HCT116 (cell line): ENCODE measurements at regions not wholly inside any gene's neighbourhood (a gene's known extent, or its start where the extent isn't known, plus 50 kb on each side); places are given as distances from the start of the nearest gene placed in this dataset.

Experiments
- ATAC-seq: fragments of 200-7000 bp; cut with Tn5 transposase; 2 replicates; pipeline ENCODE4 v1.9.1; 2020; ENCODE audit warnings: mild to moderate bottlenecking, moderate library complexity
- BruUV-seq: library from RNA; stranded (reverse); fragments of 400-500 nt; replicated peaks from 2 replicates; lab custom pipeline; 2021; lab: Mats Ljungman, UMichigan
- CTCF ChIA-PET: fragments of 300-600 bp; sonication (Branson Sonifier 250); formaldehyde crosslinking; loops from one replicate; lab custom pipeline; 2021; ENCODE audit warnings: antibody characterized with exemption; lab: Charles Lee
- POLR2A ChIA-PET: fragments of 300-600, 350-600 bp; sonication (Branson Sonifier 250); formaldehyde crosslinking; loops from one replicate; lab custom pipeline; 2021; ENCODE audit warnings: antibody characterized with exemption; lab: Charles Lee
- RAD21 ChIA-PET, 2 experiments: fragments of 300-600 bp; sonication (Branson Sonifier 250); formaldehyde crosslinking; loops; one replicate each; lab custom pipeline; 2023; ENCODE audit warnings: low total read pairs in 2 of 2; ENCODE audit not compliant: uncharacterized antibody in 2 of 2, unreplicated experiment in 2 of 2, low non-redundant PET in 1 of 2; lab: Charles Lee
- DNase-seq: peaks from one replicate; pipeline ENCODE4 v3.0.0-alpha.2; 2010; ENCODE audit warnings: low read depth, low spot score
- H2AFZ ChIP-seq: fragments of 200-600 bp; shearing (Covaris generic), sonication (generic); 2 replicates; pipeline ENCODE4 v1.6.1; 2017; ENCODE audit warnings: low read depth, mixed run types, mixed read lengths, antibody characterized with exemption, low read length; ENCODE audit not compliant: poor library complexity, severe bottlenecking
- H3K27ac ChIP-seq: 2 replicates; pipeline ENCODE4 v1.5.1; 2012; ENCODE audit warnings: low read depth, low read length
- H3K27me3 ChIP-seq: fragments of 200-600 bp; sonication (generic); 2 replicates; pipeline ENCODE4 v1.6.1; 2016; ENCODE audit warnings: mixed run types, low read length, mixed read lengths; ENCODE audit not compliant: insufficient read depth
- H3K36me3 ChIP-seq, 2 experiments: fragments of 200-500 bp in 1 of 2; fragments of 200-600 bp in 1 of 2; sonication (Bioruptor generic) in 1 of 2; sonication (generic) in 1 of 2; 2 replicates each; pipeline versions ENCODE4 v1.5.1 to v1.6.1; 2014 to 2016; ENCODE audit warnings: low read length in 2 of 2, inconsistent platforms in 1 of 2, mixed read lengths in 1 of 2, mixed run types in 1 of 2; ENCODE audit not compliant: insufficient read depth in 2 of 2, control insufficient read depth in 1 of 2
- H3K4me1 ChIP-seq, 2 experiments: fragments of 200-600 bp in 1 of 2; sonication (generic) in 1 of 2; 2 replicates each; pipeline versions ENCODE4 v1.5.1 to v1.6.1; 2012 to 2017; ENCODE audit warnings: low read length in 2 of 2, inconsistent platforms in 1 of 2, mild to moderate bottlenecking in 1 of 2, mixed read lengths in 1 of 2, mixed run types in 1 of 2, moderate library complexity in 1 of 2; ENCODE audit not compliant: insufficient read depth in 2 of 2, control insufficient read depth in 1 of 2
- H3K4me2 ChIP-seq: fragments of 200-600 bp; sonication (generic); 2 replicates; pipeline ENCODE4 v1.6.1; 2017; ENCODE audit warnings: mixed run types, low read length, mixed read lengths
- H3K4me3 ChIP-seq, 2 experiments: fragments of 200-600 bp in 1 of 2; sonication (generic) in 1 of 2; replicated peaks in 1 of 2; 2 replicates each; pipeline ENCODE4 v1.5.1; 2011 to 2016; ENCODE audit warnings: low read length in 2 of 2, control low read depth in 1 of 2, low read depth in 1 of 2, mild to moderate bottlenecking in 1 of 2, mixed read lengths in 1 of 2, mixed run types in 1 of 2
- H3K79me2 ChIP-seq: fragments of 200-600 bp; sonication (generic); 2 replicates; pipeline ENCODE4 v1.6.1; 2017; ENCODE audit warnings: mild to moderate bottlenecking, mixed run types, low read length, moderate library complexity, mixed read lengths; ENCODE audit not compliant: insufficient read depth
- H3K9ac ChIP-seq: fragments of 200-600 bp; sonication (generic); 2 replicates; pipeline ENCODE4 v1.6.1; 2016; ENCODE audit warnings: low read length, mixed read lengths
- H3K9me2 ChIP-seq: fragments of 200-600 bp; sonication (generic), shearing (Covaris generic); 2 replicates; pipeline ENCODE4 v1.6.1; 2017; ENCODE audit warnings: mixed run types, mild to moderate bottlenecking, moderate library complexity; ENCODE audit not compliant: insufficient read depth
- H3K9me3 ChIP-seq, 2 experiments: fragments of 200-500 bp in 1 of 2; fragments of 200-600 bp in 1 of 2; sonication (Bioruptor generic) in 1 of 2; sonication (generic) in 1 of 2; 2 replicates each; pipeline ENCODE4 v1.6.1; 2014 to 2017; ENCODE audit warnings: low read length in 2 of 2, mixed read lengths in 2 of 2, inconsistent platforms in 1 of 2, low read depth in 1 of 2, mild to moderate bottlenecking in 1 of 2, mixed run types in 1 of 2, moderate library complexity in 1 of 2; ENCODE audit not compliant: control insufficient read depth in 1 of 2, insufficient read depth in 1 of 2
- H4K20me1 ChIP-seq: fragments of 200-600 bp; sonication (generic), shearing (Covaris generic); 2 replicates; pipeline ENCODE4 v1.6.1; 2017; ENCODE audit warnings: mixed run types, mild to moderate bottlenecking, moderate library complexity; ENCODE audit not compliant: insufficient read depth
- CBX3 ChIP-seq: IDR thresholded peaks from 2 replicates; pipeline ENCODE4 v1.6.1; 2012; ENCODE audit warnings: low read depth
- EGR1 ChIP-seq: IDR thresholded peaks from 2 replicates; pipeline ENCODE4 v1.6.1; 2012; ENCODE audit warnings: low read depth
- EZH2 ChIP-seq: fragments of 200-600 bp; sonication (generic); IDR thresholded peaks from 2 replicates; pipeline ENCODE4 v1.6.1; 2017; ENCODE audit warnings: antibody characterized with exemption, mixed run types
- POLR2A ChIP-seq: IDR thresholded peaks from 2 replicates; pipeline ENCODE4 v1.7.0; 2011; ENCODE audit warnings: borderline replicate concordance; ENCODE audit not compliant: insufficient read depth, insufficient read length; ENCODE audit errors: extremely low read depth
- POLR2AphosphoS5 ChIP-seq: IDR thresholded peaks from 2 replicates; pipeline ENCODE4 v1.6.1; 2011; ENCODE audit warnings: mild to moderate bottlenecking, low read depth, low read length, moderate library complexity
- RAD21 ChIP-seq: IDR thresholded peaks from 2 replicates; pipeline ENCODE4 v1.6.1; 2012; ENCODE audit warnings: low read depth, mild to moderate bottlenecking
- SRF ChIP-seq: IDR thresholded peaks from 2 replicates; pipeline ENCODE4 v1.6.1; 2012; ENCODE audit warnings: low read depth
- TCF7L2 ChIP-seq: IDR thresholded peaks from 2 replicates; pipeline ENCODE4 v1.7.0; 2011; ENCODE audit warnings: borderline replicate concordance, inconsistent platforms; ENCODE audit not compliant: insufficient read depth, insufficient read length; ENCODE audit errors: extremely low read depth
- ZFX ChIP-seq: fragments of 450-650 bp; IDR thresholded peaks from 2 replicates; pipeline ENCODE4 v1.6.1; 2017
- intact Hi-C: fragments of 100-400 bp; cut with micrococcal nuclease; formaldehyde crosslinking; loops from 2 replicates; pipeline ENCODE4 v1.10.0; 2022
- TF ChIP-seq, protein P1 (sequence below): IDR thresholded peaks from 2 replicates; pipeline ENCODE4 v1.6.1; 2012
- TF ChIP-seq, protein P2 (sequence below), 3 experiments: fragments of 200-600 bp in 1 of 3; sonication (generic) in 1 of 3; IDR thresholded peaks in 2 of 3; conservative IDR thresholded peaks in 1 of 3; 2 replicates each; pipeline ENCODE4 v1.5.1; 2012 to 2017; ENCODE audit warnings: low read depth in 2 of 3, low read length in 2 of 3, antibody characterized with exemption in 1 of 3, borderline replicate concordance in 1 of 3, control low read depth in 1 of 3, mild to moderate bottlenecking in 1 of 3, mixed read lengths in 1 of 3, mixed run types in 1 of 3, moderate library complexity in 1 of 3; ENCODE audit not compliant: insufficient read depth in 1 of 3
- TF ChIP-seq, protein P3 (sequence below): IDR thresholded peaks from 2 replicates; pipeline ENCODE4 v1.6.1; 2011; ENCODE audit warnings: mild to moderate bottlenecking, low read length, moderate library complexity; ENCODE audit not compliant: insufficient replicate concordance; ENCODE audit errors: extremely low read depth

DNA sequence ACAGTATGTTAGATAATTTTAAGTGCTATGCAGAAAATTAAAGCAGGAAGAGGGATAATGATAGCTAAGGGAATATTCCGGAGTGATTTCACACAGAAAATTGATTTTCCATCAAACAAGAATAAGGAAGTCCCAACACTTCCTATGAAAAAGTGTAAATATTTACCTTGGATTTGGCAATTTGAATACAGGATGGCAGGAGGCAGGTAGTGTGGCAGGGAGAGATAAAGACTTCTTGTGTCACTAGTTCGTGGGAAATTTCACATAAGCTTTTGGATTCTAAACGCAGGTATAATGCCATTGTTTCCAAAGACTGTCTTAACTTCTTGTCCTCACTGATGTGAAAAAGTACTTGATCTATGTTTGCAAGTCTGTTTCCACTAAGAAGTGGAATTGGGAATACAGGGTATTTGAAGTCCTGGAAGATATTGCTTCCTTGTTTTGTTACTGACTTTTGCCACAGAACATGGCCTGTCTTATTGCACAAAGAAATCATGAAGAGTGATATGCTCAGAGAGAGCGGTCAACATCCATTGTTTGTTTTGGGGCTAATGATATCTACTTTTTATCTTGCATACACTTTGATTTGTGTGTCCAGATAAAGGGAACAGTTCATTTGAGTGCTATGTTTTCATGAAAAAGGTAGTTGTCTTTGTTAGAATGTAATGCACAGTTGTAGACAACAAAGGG is 1216.1 kb upstream of the FAM98A start:
- ATAC-seq (no peak), DNase-seq (no peak)
- Histone ChIP-seq H4K20me1 (no peaks in the 10 kb centered on the region), H3K4me3 (no peak overlapping the region), H3K27me3 (no peaks in the 10 kb centered on the region), H3K79me2 (no peaks in the 10 kb centered on the region), H3K4me2 (no peak overlapping the region), H3K9ac (no peak overlapping the region)
- ChIA-PET POLR2A (no interaction called here), CTCF (no interaction called here)
- TF ChIP-seq, protein P1, sequence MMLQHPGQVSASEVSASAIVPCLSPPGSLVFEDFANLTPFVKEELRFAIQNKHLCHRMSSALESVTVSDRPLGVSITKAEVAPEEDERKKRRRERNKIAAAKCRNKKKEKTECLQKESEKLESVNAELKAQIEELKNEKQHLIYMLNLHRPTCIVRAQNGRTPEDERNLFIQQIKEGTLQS, result no peak
- no peak for TF ChIP-seq EGR1
- TF ChIP-seq TCF7L2, result no peak
- TF ChIP-seq CBX3, result no peak
- TF ChIP-seq SRF, result no peak
- TF ChIP-seq, protein P2, sequence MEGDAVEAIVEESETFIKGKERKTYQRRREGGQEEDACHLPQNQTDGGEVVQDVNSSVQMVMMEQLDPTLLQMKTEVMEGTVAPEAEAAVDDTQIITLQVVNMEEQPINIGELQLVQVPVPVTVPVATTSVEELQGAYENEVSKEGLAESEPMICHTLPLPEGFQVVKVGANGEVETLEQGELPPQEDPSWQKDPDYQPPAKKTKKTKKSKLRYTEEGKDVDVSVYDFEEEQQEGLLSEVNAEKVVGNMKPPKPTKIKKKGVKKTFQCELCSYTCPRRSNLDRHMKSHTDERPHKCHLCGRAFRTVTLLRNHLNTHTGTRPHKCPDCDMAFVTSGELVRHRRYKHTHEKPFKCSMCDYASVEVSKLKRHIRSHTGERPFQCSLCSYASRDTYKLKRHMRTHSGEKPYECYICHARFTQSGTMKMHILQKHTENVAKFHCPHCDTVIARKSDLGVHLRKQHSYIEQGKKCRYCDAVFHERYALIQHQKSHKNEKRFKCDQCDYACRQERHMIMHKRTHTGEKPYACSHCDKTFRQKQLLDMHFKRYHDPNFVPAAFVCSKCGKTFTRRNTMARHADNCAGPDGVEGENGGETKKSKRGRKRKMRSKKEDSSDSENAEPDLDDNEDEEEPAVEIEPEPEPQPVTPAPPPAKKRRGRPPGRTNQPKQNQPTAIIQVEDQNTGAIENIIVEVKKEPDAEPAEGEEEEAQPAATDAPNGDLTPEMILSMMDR (IDR thresholded peaks at IDR 0.05 in 2 of 3, conservative IDR thresholded peaks at IDR 0.05 in 1 of 3; ENCODE audit: borderline replicate concordance in 1 of 3, insufficient read depth in 1 of 3, low read depth in 2 of 3, low read length in 2 of 3), result no peak
- TF ChIP-seq POLR2AphosphoS5, result no peak
- no peak for TF ChIP-seq POLR2A
- no peak for TF ChIP-seq EZH2
- TF ChIP-seq ZFX, result no peak
- no peak for TF ChIP-seq RAD21
- TF ChIP-seq, protein P3, sequence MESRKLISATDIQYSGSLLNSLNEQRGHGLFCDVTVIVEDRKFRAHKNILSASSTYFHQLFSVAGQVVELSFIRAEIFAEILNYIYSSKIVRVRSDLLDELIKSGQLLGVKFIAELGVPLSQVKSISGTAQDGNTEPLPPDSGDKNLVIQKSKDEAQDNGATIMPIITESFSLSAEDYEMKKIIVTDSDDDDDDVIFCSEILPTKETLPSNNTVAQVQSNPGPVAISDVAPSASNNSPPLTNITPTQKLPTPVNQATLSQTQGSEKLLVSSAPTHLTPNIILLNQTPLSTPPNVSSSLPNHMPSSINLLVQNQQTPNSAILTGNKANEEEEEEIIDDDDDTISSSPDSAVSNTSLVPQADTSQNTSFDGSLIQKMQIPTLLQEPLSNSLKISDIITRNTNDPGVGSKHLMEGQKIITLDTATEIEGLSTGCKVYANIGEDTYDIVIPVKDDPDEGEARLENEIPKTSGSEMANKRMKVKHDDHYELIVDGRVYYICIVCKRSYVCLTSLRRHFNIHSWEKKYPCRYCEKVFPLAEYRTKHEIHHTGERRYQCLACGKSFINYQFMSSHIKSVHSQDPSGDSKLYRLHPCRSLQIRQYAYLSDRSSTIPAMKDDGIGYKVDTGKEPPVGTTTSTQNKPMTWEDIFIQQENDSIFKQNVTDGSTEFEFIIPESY, result no peak
- TF ChIP-seq, all 23 proteins: peak for 0
- Histone ChIP-seq H3K9me2 (no peaks in the 10 kb centered on the region), H2AFZ (no peak overlapping the region), H3K36me3 (no peaks in the 10 kb centered on the region), H3K27ac (no peak overlapping the region), H3K4me1 (no peaks in the 10 kb centered on the region), H3K9me3 (peaks cover 0 to 14% of the 10 kb centered on the region in 2 experiments; a peak in 2 of 4 replicates)
- RAD21 ChIA-PET, result no interaction called here
- intact Hi-C loops, result no loop called here
- BruUV-seq, result no TSS peak
